Gastrocnemius medialis (tissue), 4 donors: ENCODE measurements at regions not wholly inside any gene's neighbourhood (a gene's known extent, or its start where the extent isn't known, plus 50 kb on each side); places are given as distances from the start of the nearest gene placed in this dataset.

Experiments
- ATAC-seq, 2 donors: fragments of 150-250 bp; one replicate each; pipeline ENCODE4 v1.9.1; 2016
- DNase-seq, 2 donors: peaks; one replicate each; pipeline ENCODE4 v3.0.0-alpha.2; 2019
- H3K27ac ChIP-seq, 4 donors: fragments of 200-600 bp; sonication (generic); 1 replicate in 1 of 4; 2 replicates in 3 of 4; pipeline ENCODE4 v1.5.1; 2016 to 2018; ENCODE audit warnings: mild to moderate bottlenecking in 2 of 4, moderate library complexity in 1 of 4
- H3K27me3 ChIP-seq, 3 donors: fragments of 200-600 bp; sonication (generic) in 2 of 3; 1 replicate in 1 of 3; 2 replicates in 2 of 3; pipeline versions ENCODE4 v1.5.1 to v1.6.0; 2016 to 2019; ENCODE audit warnings: mild to moderate bottlenecking in 1 of 3, moderate library complexity in 1 of 3
- H3K36me3 ChIP-seq, 2 donors: fragments of 200-600 bp; sonication (generic) in 1 of 2; one replicate each; pipeline ENCODE4 v1.5.1; 2017 to 2018
- H3K4me1 ChIP-seq, 2 donors: fragments of 200-600 bp; sonication (generic) in 1 of 2; one replicate each; pipeline ENCODE4 v1.5.1; 2016 to 2017; ENCODE audit warnings: mild to moderate bottlenecking in 2 of 2
- H3K4me3 ChIP-seq, 4 donors: fragments of 200-600 bp; sonication (generic) in 3 of 4; 1 replicate in 1 of 4; 2 replicates in 3 of 4; pipeline ENCODE4 v1.5.1; 2016 to 2019; ENCODE audit warnings: mild to moderate bottlenecking in 2 of 4
- H3K9me3 ChIP-seq, 3 donors: fragments of 200-600 bp; sonication (generic) in 2 of 3; 1 replicate in 1 of 3; 2 replicates in 2 of 3; pipeline ENCODE4 v1.5.1; 2016 to 2019
- POLR2A ChIP-seq, 2 donors: fragments of 450-650 bp; IDR thresholded peaks; one replicate each; pipeline ENCODE4 v1.6.1; 2017; ENCODE audit warnings: antibody characterized with exemption in 2 of 2, mild to moderate bottlenecking in 2 of 2, moderate library complexity in 2 of 2
- in situ Hi-C, 4 donors: fragments of 200-750 bp; cut with MboI; loops; one replicate each; pipeline versions ENCODE4 v1.15.0 to v1.8.0; 2017; ENCODE audit warnings: low sequenced_read_pairs in 4 of 4
- intact Hi-C: fragments of 100-400 bp; cut with DNase I; formaldehyde crosslinking; loops from one replicate; pipeline ENCODE4 v1.15.1; 2023; ENCODE audit warnings: low total_unique reads
- TF ChIP-seq, protein P1 (sequence below), 5 experiments: fragments of 450-650 bp in 3 of 5; fragments of 200-600 bp in 2 of 5; sonication (generic) in 2 of 5; IDR thresholded peaks in 4 of 5; conservative IDR thresholded peaks in 1 of 5; 1 replicate in 4 of 5; 2 replicates in 1 of 5; pipeline ENCODE4 v1.5.1; 2016 to 2019; ENCODE audit warnings: antibody characterized with exemption in 5 of 5, mild to moderate bottlenecking in 3 of 5, moderate library complexity in 3 of 5

DNA sequence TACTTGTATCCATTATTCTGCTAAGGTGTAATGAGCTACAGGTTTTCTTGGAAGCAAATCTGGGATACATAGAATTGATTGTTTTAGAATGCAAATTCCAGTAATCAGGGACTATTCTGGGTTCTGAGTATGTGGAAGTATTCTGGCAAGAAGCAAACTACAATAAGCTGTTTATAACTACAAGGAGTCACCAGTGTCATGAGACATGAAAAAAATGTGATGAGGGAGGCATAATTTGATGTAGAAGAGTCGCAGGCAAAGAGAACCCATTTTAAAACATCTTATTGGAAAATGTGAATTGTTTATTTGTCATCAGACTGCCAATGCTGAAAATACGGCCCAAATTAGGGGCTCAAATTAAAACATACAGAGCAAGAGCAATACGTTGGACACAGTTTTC is 321.8 kb upstream of the E2F7 start:
- Histone ChIP-seq H3K4me1 (no peaks in the 10 kb centered on the region), H3K9me3 (no peaks in the 10 kb centered on the region), H3K27ac (no peak overlapping the region), H3K36me3 (no peaks in the 10 kb centered on the region), H3K4me3 (no peak overlapping the region), H3K27me3 (no peaks in the 10 kb centered on the region)
- DNase-seq (no peak), ATAC-seq (no peak)
- intact Hi-C loops: no loop called here
- TF ChIP-seq, protein P1, sequence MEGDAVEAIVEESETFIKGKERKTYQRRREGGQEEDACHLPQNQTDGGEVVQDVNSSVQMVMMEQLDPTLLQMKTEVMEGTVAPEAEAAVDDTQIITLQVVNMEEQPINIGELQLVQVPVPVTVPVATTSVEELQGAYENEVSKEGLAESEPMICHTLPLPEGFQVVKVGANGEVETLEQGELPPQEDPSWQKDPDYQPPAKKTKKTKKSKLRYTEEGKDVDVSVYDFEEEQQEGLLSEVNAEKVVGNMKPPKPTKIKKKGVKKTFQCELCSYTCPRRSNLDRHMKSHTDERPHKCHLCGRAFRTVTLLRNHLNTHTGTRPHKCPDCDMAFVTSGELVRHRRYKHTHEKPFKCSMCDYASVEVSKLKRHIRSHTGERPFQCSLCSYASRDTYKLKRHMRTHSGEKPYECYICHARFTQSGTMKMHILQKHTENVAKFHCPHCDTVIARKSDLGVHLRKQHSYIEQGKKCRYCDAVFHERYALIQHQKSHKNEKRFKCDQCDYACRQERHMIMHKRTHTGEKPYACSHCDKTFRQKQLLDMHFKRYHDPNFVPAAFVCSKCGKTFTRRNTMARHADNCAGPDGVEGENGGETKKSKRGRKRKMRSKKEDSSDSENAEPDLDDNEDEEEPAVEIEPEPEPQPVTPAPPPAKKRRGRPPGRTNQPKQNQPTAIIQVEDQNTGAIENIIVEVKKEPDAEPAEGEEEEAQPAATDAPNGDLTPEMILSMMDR (IDR thresholded peaks at IDR 0.05 in 4 of 5, conservative IDR thresholded peaks at IDR 0.05 in 1 of 5): no peak
- TF ChIP-seq POLR2A (IDR thresholded peaks at IDR 0.05): no peak
- in situ Hi-C loops: no loop called here

DNA sequence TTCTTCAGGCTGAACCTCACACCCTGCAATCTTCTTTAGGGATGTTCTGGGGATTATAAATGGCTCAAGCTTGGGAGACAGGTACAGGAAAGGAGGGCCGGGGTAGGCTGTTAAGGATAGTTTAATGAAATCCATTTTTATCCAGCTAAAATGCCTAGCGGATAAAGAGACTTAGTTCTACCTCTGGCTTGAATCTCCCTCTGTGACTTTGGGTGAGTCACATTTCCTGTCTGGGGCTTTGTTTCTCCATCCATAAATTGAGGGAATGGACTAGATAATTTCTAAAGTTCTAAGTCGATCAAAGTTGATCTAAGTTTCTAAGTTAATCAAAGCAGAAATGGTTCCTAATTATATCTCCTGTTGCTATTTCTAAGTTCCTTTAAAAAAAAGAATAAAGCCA is 319.6 kb upstream of the E2F7 start:
- no peaks in the 10 kb centered on the region for H3K4me1 ChIP-seq
- H3K27me3 ChIP-seq: no peaks in the 10 kb centered on the region
- in situ Hi-C loops (no loop called here), intact Hi-C loops (no loop called here)
- H3K4me3 ChIP-seq: no peak overlapping the region
- H3K27ac ChIP-seq: no peak overlapping the region
- H3K36me3 ChIP-seq: no peaks in the 10 kb centered on the region
- H3K9me3 ChIP-seq: no peaks in the 10 kb centered on the region
- ATAC-seq (no peak), DNase-seq (no peak)
- TF ChIP-seq POLR2A (IDR thresholded peaks at IDR 0.05): no peak
- TF ChIP-seq, protein P1 (IDR thresholded peaks at IDR 0.05 in 4 of 5, conservative IDR thresholded peaks at IDR 0.05 in 1 of 5): no peak

DNA sequence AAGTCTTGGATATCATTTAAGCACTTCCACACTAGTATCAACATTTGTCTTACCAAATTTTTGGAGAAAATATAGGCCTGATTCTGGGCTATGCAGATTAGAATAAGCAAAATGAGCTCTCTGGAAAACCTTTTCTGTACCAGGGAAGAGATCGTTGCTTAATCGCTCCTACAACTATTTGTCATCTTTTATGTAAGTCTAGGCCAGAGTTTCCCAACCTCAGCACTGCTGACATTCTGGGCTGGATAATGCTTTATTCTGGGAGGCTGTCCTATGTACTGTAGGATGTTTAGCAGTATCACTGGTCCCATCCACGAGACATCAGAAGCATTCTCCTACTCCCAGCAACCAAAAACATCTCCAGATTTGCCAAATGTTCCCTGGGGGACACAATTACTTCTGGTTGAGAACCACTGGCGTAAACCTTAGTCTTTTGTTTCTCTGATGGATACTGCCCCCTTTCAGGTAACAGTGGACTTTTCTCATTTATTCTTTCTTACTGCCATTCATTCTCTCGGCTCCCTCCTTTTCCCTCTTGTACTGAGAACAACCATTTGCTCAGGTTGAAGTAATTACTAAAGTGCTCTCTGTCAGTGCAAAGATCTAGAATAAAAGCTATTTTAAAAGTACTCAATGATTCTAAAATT is 316.9 kb upstream of the E2F7 start:
- Histone ChIP-seq H3K36me3 (no peaks in the 10 kb centered on the region), H3K9me3 (no peaks in the 10 kb centered on the region), H3K4me1 (no peaks in the 10 kb centered on the region), H3K27me3 (no peaks in the 10 kb centered on the region), H3K27ac (no peak overlapping the region), H3K4me3 (no peak overlapping the region)
- ATAC-seq: no peak
- intact Hi-C loops (no loop called here), in situ Hi-C loops (no loop called here)
- TF ChIP-seq, protein P1 (IDR thresholded peaks at IDR 0.05 in 4 of 5, conservative IDR thresholded peaks at IDR 0.05 in 1 of 5): no peak
- TF ChIP-seq POLR2A (IDR thresholded peaks at IDR 0.05): no peak
- DNase-seq: no peak

DNA sequence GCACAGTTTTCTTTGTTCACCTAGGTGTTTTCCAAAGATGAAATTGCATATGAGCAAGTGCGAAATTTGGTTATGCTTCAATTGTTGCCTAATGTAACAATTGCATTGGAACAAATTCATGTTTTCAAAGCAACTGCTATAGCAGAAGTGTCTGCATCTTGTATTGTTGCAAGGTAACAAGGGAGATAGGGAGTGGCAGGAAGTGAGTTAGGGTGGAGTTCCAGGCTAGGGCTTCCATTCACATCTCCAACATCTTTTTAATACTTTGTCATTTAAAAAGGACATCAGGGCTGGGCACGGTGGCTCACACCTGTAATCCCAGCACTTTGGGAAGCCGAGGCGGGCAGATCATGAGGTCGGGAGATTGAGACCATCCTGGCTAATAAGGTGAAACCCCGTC is 312.3 kb upstream of the E2F7 start:
- H3K9me3 ChIP-seq: no peaks in the 10 kb centered on the region
- H3K27me3 ChIP-seq: no peaks in the 10 kb centered on the region
- no peak for ATAC-seq
- in situ Hi-C loops (no loop called here), intact Hi-C loops (no loop called here)
- H3K27ac ChIP-seq: no peak overlapping the region
- no peak for DNase-seq
- no peak overlapping the region for H3K4me3 ChIP-seq
- H3K36me3 ChIP-seq: no peaks in the 10 kb centered on the region
- TF ChIP-seq POLR2A (IDR thresholded peaks at IDR 0.05): no peak
- H3K4me1 ChIP-seq: no peaks in the 10 kb centered on the region

DNA sequence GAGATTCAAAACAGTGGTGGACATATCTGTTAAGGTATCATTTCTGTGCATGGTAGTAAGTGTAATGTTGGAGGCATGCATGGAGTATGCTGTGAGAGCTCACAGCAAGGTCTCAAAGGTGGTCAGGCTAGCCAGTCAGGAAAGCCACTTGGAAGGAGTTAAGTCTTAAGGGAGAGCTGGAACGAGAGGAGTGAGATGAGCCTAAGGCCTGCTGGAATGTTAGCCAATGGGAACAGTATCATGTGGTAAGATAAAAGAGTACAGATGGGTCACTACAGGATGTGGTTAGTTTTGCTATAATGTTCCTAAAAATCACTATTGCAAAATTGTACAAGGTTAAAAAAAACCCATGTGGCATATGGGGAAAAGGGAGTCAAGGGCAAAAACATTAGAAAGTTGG is 311.7 kb upstream of the E2F7 start:
- Histone ChIP-seq H3K27ac (no peak overlapping the region), H3K27me3 (no peaks in the 10 kb centered on the region), H3K4me1 (no peaks in the 10 kb centered on the region), H3K9me3 (no peaks in the 10 kb centered on the region), H3K4me3 (no peak overlapping the region), H3K36me3 (no peaks in the 10 kb centered on the region)
- TF ChIP-seq POLR2A (IDR thresholded peaks at IDR 0.05): no peak
- TF ChIP-seq, protein P1 (IDR thresholded peaks at IDR 0.05 in 4 of 5, conservative IDR thresholded peaks at IDR 0.05 in 1 of 5): no peak
- in situ Hi-C loops: no loop called here
- ATAC-seq (no peak), DNase-seq (no peak)
- intact Hi-C loops: no loop called here
